Lower leg skin (tissue), 4 donors: ENCODE measurements at regions not wholly inside any gene's neighbourhood (a gene's known extent, or its start where the extent isn't known, plus 50 kb on each side); places are given as distances from the start of the nearest gene placed in this dataset.

Experiments used
- DNase-seq, 2 donors: peaks; one replicate each; pipeline ENCODE4 v3.0.0-alpha.2; 2019; ENCODE audit warnings: low spot score in 2 of 2
- H3K4me3 ChIP-seq: fragments of 200-600 bp; sonication (generic); 2 replicates; pipeline ENCODE4 v1.5.1; 2017; ENCODE audit warnings: mild to moderate bottlenecking, low read depth; ENCODE audit not compliant: poor library complexity, severe bottlenecking
- POLR2A ChIP-seq, 2 donors: fragments of 450-650 bp; IDR thresholded peaks; one replicate each; pipeline ENCODE4 v1.6.1; 2016 to 2017; ENCODE audit warnings: antibody characterized with exemption in 2 of 2, mild to moderate bottlenecking in 1 of 2, moderate library complexity in 1 of 2
- whole genome bisulfite sequencing, 2 donors: methylation state at CpG; one replicate each; pipeline ENCODE4 v1.1.5; 2018; 5-methylcytosine and 5-hydroxymethylcytosine counted together
- intact Hi-C: fragments of 100-400 bp; cut with DNase I; formaldehyde crosslinking; loops from one replicate; pipeline ENCODE4 v1.15.0; 2023; ENCODE audit warnings: low total_unique reads
- TF ChIP-seq, protein P1 (sequence below), 3 donors: fragments of 450-650 bp; IDR thresholded peaks; one replicate each; pipeline ENCODE4 v1.5.1; 2016; ENCODE audit warnings: antibody characterized with exemption in 3 of 3, mild to moderate bottlenecking in 3 of 3, moderate library complexity in 2 of 3

- no peak for DNase-seq
- TF ChIP-seq POLR2A (IDR thresholded peaks at IDR 0.05): no peak
- TF ChIP-seq, protein P1, sequence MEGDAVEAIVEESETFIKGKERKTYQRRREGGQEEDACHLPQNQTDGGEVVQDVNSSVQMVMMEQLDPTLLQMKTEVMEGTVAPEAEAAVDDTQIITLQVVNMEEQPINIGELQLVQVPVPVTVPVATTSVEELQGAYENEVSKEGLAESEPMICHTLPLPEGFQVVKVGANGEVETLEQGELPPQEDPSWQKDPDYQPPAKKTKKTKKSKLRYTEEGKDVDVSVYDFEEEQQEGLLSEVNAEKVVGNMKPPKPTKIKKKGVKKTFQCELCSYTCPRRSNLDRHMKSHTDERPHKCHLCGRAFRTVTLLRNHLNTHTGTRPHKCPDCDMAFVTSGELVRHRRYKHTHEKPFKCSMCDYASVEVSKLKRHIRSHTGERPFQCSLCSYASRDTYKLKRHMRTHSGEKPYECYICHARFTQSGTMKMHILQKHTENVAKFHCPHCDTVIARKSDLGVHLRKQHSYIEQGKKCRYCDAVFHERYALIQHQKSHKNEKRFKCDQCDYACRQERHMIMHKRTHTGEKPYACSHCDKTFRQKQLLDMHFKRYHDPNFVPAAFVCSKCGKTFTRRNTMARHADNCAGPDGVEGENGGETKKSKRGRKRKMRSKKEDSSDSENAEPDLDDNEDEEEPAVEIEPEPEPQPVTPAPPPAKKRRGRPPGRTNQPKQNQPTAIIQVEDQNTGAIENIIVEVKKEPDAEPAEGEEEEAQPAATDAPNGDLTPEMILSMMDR (IDR thresholded peaks at IDR 0.05): no peak
- intact Hi-C loops: no loop called here
- no peak overlapping the region for H3K4me3 ChIP-seq
- WGBS, 2 donors: 55 to 58% methylated on average over 3 of the region's 3 CpGs
These were observed 335.1 kb upstream of the SEMA3A start for GRCh38 chr7:84529480-84530205.

GRCh38 chr7:84528756-84529479 lies 334.3 kb upstream of the SEMA3A start:
- intact Hi-C loops: no loop called here
- TF ChIP-seq, protein P1 (IDR thresholded peaks at IDR 0.05): no peak
- TF ChIP-seq POLR2A (IDR thresholded peaks at IDR 0.05): no peak
- DNase-seq: no peak
- H3K4me3 ChIP-seq: no peak overlapping the region

DNA sequence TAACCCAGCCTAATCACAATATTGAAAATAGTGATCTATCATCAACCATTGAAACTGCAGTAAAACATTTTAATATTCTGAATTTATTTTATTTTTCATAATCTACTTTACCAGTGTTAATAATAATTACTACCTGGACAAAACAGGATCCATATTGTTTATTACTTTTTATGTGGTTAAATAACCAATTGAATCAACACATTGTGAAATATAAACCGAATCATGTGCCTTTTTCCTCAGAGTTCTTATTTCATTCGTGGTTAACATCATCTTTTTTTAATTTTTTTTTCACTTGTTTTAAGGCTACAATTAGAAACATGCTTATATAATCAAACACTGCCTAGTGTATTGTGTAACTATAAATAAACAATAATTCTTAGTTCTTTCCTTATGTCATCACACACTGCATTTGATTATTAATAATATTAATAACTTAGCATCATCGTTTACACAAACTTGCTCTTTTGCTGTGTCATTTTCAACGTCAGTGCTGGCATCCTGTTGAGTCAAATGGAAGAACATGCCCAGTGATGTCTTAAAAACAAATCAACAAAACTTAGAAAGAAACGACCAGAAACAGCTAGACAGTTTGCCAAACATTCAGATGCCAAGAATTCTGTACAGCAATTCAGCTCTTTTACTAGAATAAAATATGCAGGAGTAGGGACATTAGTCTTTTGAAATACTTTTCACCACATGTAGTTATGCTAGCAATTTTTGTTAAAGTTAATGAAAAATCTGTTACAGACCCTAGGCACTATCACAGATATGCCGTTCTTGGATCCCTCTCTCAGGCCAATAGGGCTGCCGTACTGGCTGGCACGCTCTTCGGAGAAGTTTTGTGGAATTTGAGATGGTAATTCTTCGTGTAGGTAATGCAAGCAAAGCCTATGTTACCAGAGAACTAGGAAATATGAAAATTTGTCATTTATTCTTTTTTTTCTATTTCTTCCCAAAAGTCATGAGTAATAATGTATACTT lies 330.4 kb upstream of the SEMA3A start:
- no peak overlapping the region for H3K4me3 ChIP-seq
- DNase-seq: peak in 1 of 2 donors; percentile 59
- TF ChIP-seq, protein P1 (IDR thresholded peaks at IDR 0.05): no peak
- TF ChIP-seq POLR2A (IDR thresholded peaks at IDR 0.05): no peak
- intact Hi-C loops: no loop called here
- WGBS, 2 donors: 47 to 55% methylated on average over 10 of the region's 10 CpGs

GRCh38 chr7:84513061-84513460 lies 318.5 kb upstream of the SEMA3A start:
- H3K4me3 ChIP-seq: no peak overlapping the region
- no peak for TF ChIP-seq POLR2A (IDR thresholded peaks at IDR 0.05)
- TF ChIP-seq, protein P1 (IDR thresholded peaks at IDR 0.05): no peak
- WGBS, 2 donors: 76 to 79% methylated on average over 3 of the region's 3 CpGs
- intact Hi-C loops: no loop called here
- DNase-seq: no peak

DNA sequence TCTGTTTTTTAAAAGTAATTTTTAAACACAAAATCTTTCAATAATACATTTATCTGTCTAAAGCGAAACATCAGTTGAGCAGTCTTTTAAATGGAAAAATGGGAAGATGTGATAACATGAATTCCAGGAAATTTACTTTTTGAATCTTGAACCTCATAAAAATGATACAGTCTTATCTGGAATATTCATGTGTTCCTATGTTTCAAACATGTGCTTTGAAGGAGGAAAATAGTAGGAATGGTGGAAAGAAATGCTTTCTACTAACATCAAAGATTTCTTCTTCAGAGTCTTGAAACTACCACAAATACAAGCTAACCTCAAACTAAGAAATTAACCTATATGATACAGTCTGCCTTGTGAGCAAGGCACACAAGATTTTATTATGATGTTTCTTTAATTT lies 317.5 kb upstream of the SEMA3A start:
- intact Hi-C loops: no loop called here
- 91 to 95% methylated on average over 1 of the region's 1 CpG for WGBS, 2 donors
- DNase-seq: no peak
- TF ChIP-seq, protein P1 (IDR thresholded peaks at IDR 0.05): no peak
- no peak for TF ChIP-seq POLR2A (IDR thresholded peaks at IDR 0.05)
- no peak overlapping the region for H3K4me3 ChIP-seq
